Type B pancreatic cell (in vitro differentiated cells): ENCODE measurements at regions not wholly inside any gene's neighbourhood (a gene's known extent, or its start where the extent isn't known, plus 50 kb on each side); places are given as distances from the start of the nearest gene placed in this dataset.

Experiments
- DNase-seq: peaks from one replicate; pipeline ENCODE4 v3.0.0; 2021; ENCODE audit warnings: mixed read lengths; ENCODE audit not compliant: unreplicated experiment; ENCODE audit errors: extremely low spot score
- H3K27ac Mint-ChIP-seq: 2 replicates; pipeline ENCODE4 v1.8.0; 2021; ENCODE audit warnings: mild to moderate bottlenecking, mixed read lengths
- H3K27me3 Mint-ChIP-seq: 2 replicates; pipeline ENCODE4 v1.8.0; 2021; ENCODE audit warnings: mixed read lengths
- H3K36me3 Mint-ChIP-seq: 2 replicates; pipeline ENCODE4 v1.8.0; 2021; ENCODE audit warnings: mixed read lengths
- H3K4me1 Mint-ChIP-seq: one replicate; pipeline ENCODE4 v1.8.0; 2021; ENCODE audit warnings: mixed read lengths; ENCODE audit not compliant: unreplicated experiment
- H3K4me3 Mint-ChIP-seq: 2 replicates; pipeline ENCODE4 v1.8.0; 2021; ENCODE audit warnings: mild to moderate bottlenecking, mixed read lengths
- H3K9me3 Mint-ChIP-seq: 2 replicates; pipeline ENCODE4 v1.8.0; 2021; ENCODE audit warnings: mixed read lengths
- TF ChIP-seq, protein P1 (sequence below): fragments of 200-600 bp; sonication (generic); conservative IDR thresholded peaks from 2 replicates; pipeline ENCODE4 v1.5.0; 2021; ENCODE audit warnings: antibody characterized with exemption, mild to moderate bottlenecking

DNA sequence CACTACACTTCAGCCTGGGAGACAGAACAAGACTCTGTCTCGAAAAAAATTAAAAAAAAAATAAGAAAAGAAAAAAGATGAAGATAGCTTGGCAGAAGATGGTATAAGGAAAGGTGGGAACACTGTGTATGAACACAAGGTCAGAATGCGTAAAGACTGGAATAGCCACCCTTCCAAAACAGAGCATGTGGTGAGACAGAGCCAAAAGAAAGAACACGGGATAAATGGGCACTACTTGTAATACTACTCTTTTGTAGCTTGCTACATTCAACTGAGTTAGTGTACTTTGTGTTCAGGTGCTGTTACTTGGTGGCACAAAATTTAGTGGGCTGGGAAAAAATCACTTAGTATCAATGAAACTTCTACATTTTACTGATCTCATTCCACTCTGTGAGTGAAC is 628.6 kb upstream of the KIRREL3 start:
- no peak overlapping the region for H3K27ac Mint-ChIP-seq
- H3K4me1 Mint-ChIP-seq: peaks cover 10% of the 10 kb centered on the region
- DNase-seq: no peak
- no peak overlapping the region for H3K4me3 Mint-ChIP-seq
- TF ChIP-seq, protein P1, sequence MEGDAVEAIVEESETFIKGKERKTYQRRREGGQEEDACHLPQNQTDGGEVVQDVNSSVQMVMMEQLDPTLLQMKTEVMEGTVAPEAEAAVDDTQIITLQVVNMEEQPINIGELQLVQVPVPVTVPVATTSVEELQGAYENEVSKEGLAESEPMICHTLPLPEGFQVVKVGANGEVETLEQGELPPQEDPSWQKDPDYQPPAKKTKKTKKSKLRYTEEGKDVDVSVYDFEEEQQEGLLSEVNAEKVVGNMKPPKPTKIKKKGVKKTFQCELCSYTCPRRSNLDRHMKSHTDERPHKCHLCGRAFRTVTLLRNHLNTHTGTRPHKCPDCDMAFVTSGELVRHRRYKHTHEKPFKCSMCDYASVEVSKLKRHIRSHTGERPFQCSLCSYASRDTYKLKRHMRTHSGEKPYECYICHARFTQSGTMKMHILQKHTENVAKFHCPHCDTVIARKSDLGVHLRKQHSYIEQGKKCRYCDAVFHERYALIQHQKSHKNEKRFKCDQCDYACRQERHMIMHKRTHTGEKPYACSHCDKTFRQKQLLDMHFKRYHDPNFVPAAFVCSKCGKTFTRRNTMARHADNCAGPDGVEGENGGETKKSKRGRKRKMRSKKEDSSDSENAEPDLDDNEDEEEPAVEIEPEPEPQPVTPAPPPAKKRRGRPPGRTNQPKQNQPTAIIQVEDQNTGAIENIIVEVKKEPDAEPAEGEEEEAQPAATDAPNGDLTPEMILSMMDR: no peak
- H3K36me3 Mint-ChIP-seq: no peaks in the 10 kb centered on the region
- H3K27me3 Mint-ChIP-seq: peaks cover 5% of the 10 kb centered on the region
- H3K9me3 Mint-ChIP-seq: no peaks in the 10 kb centered on the region

GRCh38 chr11:127628458-127628785 is 627.9 kb upstream of the KIRREL3 start:
- no peak overlapping the region for H3K27ac Mint-ChIP-seq
- no peaks in the 10 kb centered on the region for H3K36me3 Mint-ChIP-seq
- H3K4me1 Mint-ChIP-seq: peaks cover 10% of the 10 kb centered on the region
- no peak overlapping the region for H3K4me3 Mint-ChIP-seq
- TF ChIP-seq, protein P1: no peak
- peaks cover 5% of the 10 kb centered on the region for H3K27me3 Mint-ChIP-seq
- no peaks in the 10 kb centered on the region for H3K9me3 Mint-ChIP-seq
- no peak for DNase-seq

DNA sequence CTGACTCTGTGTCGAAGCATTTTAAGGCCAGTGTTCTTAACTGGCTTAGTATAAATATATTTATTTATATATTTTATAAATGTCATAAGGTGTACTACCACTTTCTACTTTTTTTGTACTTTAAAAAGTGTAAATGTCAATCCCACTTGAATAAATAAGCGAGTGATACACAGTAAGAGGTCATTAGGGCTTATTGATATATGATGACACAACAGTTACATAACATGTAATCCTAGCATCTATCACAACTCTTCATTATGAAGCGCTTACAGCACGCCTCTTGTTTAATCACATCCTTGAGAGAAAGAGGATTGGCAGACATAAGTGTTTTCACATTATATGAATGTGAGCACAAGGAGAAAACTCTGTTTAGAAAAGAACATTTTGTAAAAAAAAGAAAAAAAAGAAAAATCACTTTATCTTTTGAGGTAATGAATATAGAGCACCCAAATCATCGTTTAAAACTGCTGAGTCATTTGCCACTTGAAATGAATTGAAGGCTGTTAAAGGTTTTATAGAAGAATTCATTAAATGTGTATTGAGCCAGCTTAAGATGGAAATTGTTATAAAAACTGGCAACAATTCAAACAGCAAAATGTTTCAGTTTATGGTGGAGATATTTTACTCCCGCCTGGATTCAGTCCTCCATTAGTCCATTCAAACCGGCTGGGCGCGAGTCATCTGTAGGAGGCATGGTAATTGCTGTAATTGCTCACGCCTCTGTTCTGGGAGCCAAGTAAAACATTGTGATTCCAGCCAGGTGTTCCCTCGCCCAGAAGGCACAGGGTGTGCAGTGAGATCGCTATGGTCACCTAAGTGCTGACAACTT is 627.3 kb upstream of the KIRREL3 start:
- Mint-ChIP-seq H3K27ac (no peak overlapping the region), H3K4me1 (peaks cover 10% of the 10 kb centered on the region)

GRCh38 chr11:127627204-127627603 is 626.6 kb upstream of the KIRREL3 start:
- TF ChIP-seq, protein P1: no peak
- Mint-ChIP-seq H3K4me3 (no peak overlapping the region), H3K4me1 (peaks cover 10% of the 10 kb centered on the region), H3K36me3 (no peaks in the 10 kb centered on the region), H3K9me3 (no peaks in the 10 kb centered on the region), H3K27ac (no peak overlapping the region), H3K27me3 (peaks cover 5% of the 10 kb centered on the region)
- no peak for DNase-seq

More for the DNA sequence above, 627.3 kb upstream of the KIRREL3 start:
- TF ChIP-seq, protein P1: no peak
- H3K9me3 Mint-ChIP-seq: no peaks in the 10 kb centered on the region
- peaks cover 5% of the 10 kb centered on the region for H3K27me3 Mint-ChIP-seq
- no peak overlapping the region for H3K4me3 Mint-ChIP-seq
- H3K36me3 Mint-ChIP-seq: no peaks in the 10 kb centered on the region
- no peak for DNase-seq

- Mint-ChIP-seq H3K4me3 (no peak overlapping the region), H3K4me1 (peaks cover 10% of the 10 kb centered on the region), H3K27ac (no peak overlapping the region), H3K36me3 (no peaks in the 10 kb centered on the region), H3K27me3 (no peaks in the 10 kb centered on the region), H3K9me3 (no peaks in the 10 kb centered on the region)
- no peak for DNase-seq
- TF ChIP-seq, protein P1: no peak
Measured at GRCh38 chr11:127625402-127625801, 624.8 kb upstream of the KIRREL3 start.
